Osteoblast (primary cell): ENCODE measurements at regions not wholly inside any gene's neighbourhood (a gene's known extent, or its start where the extent isn't known, plus 50 kb on each side); places are given as distances from the start of the nearest gene placed in this dataset.

Experiments used
- DNase-seq: peaks from one replicate; pipeline ENCODE4 v3.0.0; 2011; ENCODE audit warnings: low spot score, mixed read lengths; ENCODE audit not compliant: insufficient read length; ENCODE audit errors: missing footprints
- H2AFZ ChIP-seq: 2 replicates; pipeline ENCODE4 v1.6.0; 2011; ENCODE audit warnings: mild to moderate bottlenecking, low read length
- H3K27ac ChIP-seq: 2 replicates; pipeline ENCODE4 v1.5.1; 2011; ENCODE audit warnings: mild to moderate bottlenecking, low read depth, low read length, moderate library complexity
- H3K27me3 ChIP-seq: 2 replicates; pipeline ENCODE4 v1.6.0; 2012; ENCODE audit warnings: mild to moderate bottlenecking, control low read depth, inconsistent platforms, low read length, moderate library complexity; ENCODE audit not compliant: insufficient read depth
- H3K36me3 ChIP-seq: 2 replicates; pipeline ENCODE4 v1.5.1; 2011; ENCODE audit warnings: mild to moderate bottlenecking, low read length, control low read depth, moderate library complexity; ENCODE audit not compliant: insufficient read depth
- H3K4me1 ChIP-seq: 2 replicates; pipeline ENCODE4 v1.5.1; 2011; ENCODE audit warnings: mild to moderate bottlenecking, low read length, control low read depth, moderate library complexity; ENCODE audit not compliant: insufficient read depth
- H3K4me2 ChIP-seq: 2 replicates; pipeline ENCODE4 v1.6.0; 2011; ENCODE audit warnings: mild to moderate bottlenecking, low read length; ENCODE audit not compliant: insufficient read depth
- H3K4me3 ChIP-seq: fragments of 200-600 bp; sonication (generic); 3 replicates; pipeline ENCODE4 v1.5.1; 2012; ENCODE audit warnings: mild to moderate bottlenecking, low read length, inconsistent platforms; ENCODE audit not compliant: insufficient read depth
- H3K79me2 ChIP-seq: 2 replicates; pipeline ENCODE4 v1.6.0; 2012; ENCODE audit warnings: mild to moderate bottlenecking, low read length, control low read depth, inconsistent platforms; ENCODE audit not compliant: insufficient read depth
- H3K9me3 ChIP-seq: 2 replicates; pipeline ENCODE4 v1.5.1; 2011; ENCODE audit warnings: low read depth, low read length, control low read depth
- H4K20me1 ChIP-seq: 2 replicates; pipeline ENCODE4 v1.6.0; 2012; ENCODE audit warnings: mild to moderate bottlenecking, low read length, control low read depth; ENCODE audit not compliant: insufficient read depth
- CTCF ChIP-seq: IDR thresholded peaks from 2 replicates; pipeline ENCODE4 v1.5.1; 2011; ENCODE audit warnings: mild to moderate bottlenecking, low read depth, low read length, moderate library complexity; ENCODE audit errors: extremely low read depth

- Histone ChIP-seq H2AFZ (no peak overlapping the region), H3K4me2 (no peak overlapping the region), H3K36me3 (no peaks in the 10 kb centered on the region), H4K20me1 (no peaks in the 10 kb centered on the region), H3K79me2 (no peaks in the 10 kb centered on the region), H3K9me3 (no peaks in the 10 kb centered on the region), H3K4me3 (no peak overlapping the region), H3K27me3 (no peaks in the 10 kb centered on the region), H3K27ac (no peak overlapping the region), H3K4me1 (peaks cover 9% of the 10 kb centered on the region)
- DNase-seq: no peak
- no peak for TF ChIP-seq CTCF
Observed at GRCh38 chr20:4559106-4559505, 127.2 kb upstream of the PRNP start.

- Histone ChIP-seq H4K20me1 (no peaks in the 10 kb centered on the region), H3K9me3 (no peaks in the 10 kb centered on the region), H3K27ac (no peak overlapping the region), H3K36me3 (no peaks in the 10 kb centered on the region), H3K4me3 (no peak overlapping the region), H3K4me1 (peaks cover 9% of the 10 kb centered on the region), H3K27me3 (no peaks in the 10 kb centered on the region), H3K79me2 (no peaks in the 10 kb centered on the region), H3K4me2 (no peak overlapping the region), H2AFZ (no peak overlapping the region)
- TF ChIP-seq CTCF: no peak
- DNase-seq: no peak
Observed at GRCh38 chr20:4556781-4557180, 129.5 kb upstream of the PRNP start.

- Histone ChIP-seq H3K9me3 (no peaks in the 10 kb centered on the region), H2AFZ (no peak overlapping the region), H3K27ac (no peak overlapping the region), H3K4me1 (peaks cover 9% of the 10 kb centered on the region), H3K4me2 (peak overlapping the region; percentile 12), H3K79me2 (no peaks in the 10 kb centered on the region), H3K27me3 (no peaks in the 10 kb centered on the region), H3K4me3 (no peak overlapping the region), H3K36me3 (no peaks in the 10 kb centered on the region), H4K20me1 (no peaks in the 10 kb centered on the region)
- peak; percentile 75 for DNase-seq
- TF ChIP-seq CTCF: no peak
Observed at GRCh38 chr20:4555188-4555890, 130.9 kb upstream of the PRNP start.

- Histone ChIP-seq H3K4me1 (peaks cover 9% of the 10 kb centered on the region), H3K4me2 (no peak overlapping the region), H4K20me1 (no peaks in the 10 kb centered on the region), H3K79me2 (no peaks in the 10 kb centered on the region), H2AFZ (no peak overlapping the region), H3K9me3 (no peaks in the 10 kb centered on the region), H3K27me3 (no peaks in the 10 kb centered on the region), H3K4me3 (no peak overlapping the region), H3K36me3 (no peaks in the 10 kb centered on the region), H3K27ac (no peak overlapping the region)
- no peak for TF ChIP-seq CTCF
- no peak for DNase-seq
Observed at GRCh38 chr20:4554346-4554745, 131.9 kb upstream of the PRNP start.
